ENCODE measurements at regions not wholly inside any gene's neighbourhood (a gene's known extent, or its start where the extent isn't known, plus 50 kb on each side); places are given as distances from the start of the nearest gene placed in this dataset.

- H3K36me3 ChIP-seq (replicated peaks), result no peaks in the 10 kb centered on the region
- in situ Hi-C loops (cut with HindIII; ENCODE audit: low pct_ligation_motif_present, low sequenced_read_pairs), result no loop called here
- DNase-seq, result peak; percentile 94
- no peak overlapping the region for H3K4me3 ChIP-seq (ENCODE audit: low read depth, low read length)
- no peaks in the 10 kb centered on the region for H3K27me3 ChIP-seq (replicated peaks)
- H3K27ac ChIP-seq, result peak overlapping the region; percentile 86
- TF ChIP-seq CTCF (IDR thresholded peaks at IDR 0.05; ENCODE audit: low read depth, low read length, missing control alignments), result no peak
Measured at GRCh38 chr2:128563348-128563687, 244.7 kb upstream of the HS6ST1 start.

GRCh38 chr2:128564131-128564530 lies 245.5 kb upstream of the HS6ST1 start:
- no peak overlapping the region for H3K4me3 ChIP-seq (ENCODE audit: low read depth, low read length)
- DNase-seq, result no peak
- H3K36me3 ChIP-seq (replicated peaks), result no peaks in the 10 kb centered on the region
- TF ChIP-seq CTCF (IDR thresholded peaks at IDR 0.05; ENCODE audit: low read depth, low read length, missing control alignments), result no peak
- H3K27me3 ChIP-seq (replicated peaks), result no peaks in the 10 kb centered on the region
- in situ Hi-C loops (cut with HindIII; ENCODE audit: low pct_ligation_motif_present, low sequenced_read_pairs), result no loop called here
- H3K27ac ChIP-seq, result no peak overlapping the region

- TF ChIP-seq CTCF (IDR thresholded peaks at IDR 0.05; ENCODE audit: low read depth, low read length, missing control alignments), result no peak
- in situ Hi-C loops (cut with HindIII; ENCODE audit: low pct_ligation_motif_present, low sequenced_read_pairs), result no loop called here
- no peak overlapping the region for H3K4me3 ChIP-seq (ENCODE audit: low read depth, low read length)
- no peak for DNase-seq
- H3K36me3 ChIP-seq (replicated peaks), result no peaks in the 10 kb centered on the region
- no peaks in the 10 kb centered on the region for H3K27me3 ChIP-seq (replicated peaks)
- no peak overlapping the region for H3K27ac ChIP-seq
Measured at GRCh38 chr2:128564551-128564950, 245.9 kb upstream of the HS6ST1 start.

- no peak for TF ChIP-seq CTCF (IDR thresholded peaks at IDR 0.05; ENCODE audit: low read depth, low read length, missing control alignments)
- no peak overlapping the region for H3K4me3 ChIP-seq (ENCODE audit: low read depth, low read length)
- H3K27me3 ChIP-seq (replicated peaks), result no peaks in the 10 kb centered on the region
- no peaks in the 10 kb centered on the region for H3K36me3 ChIP-seq (replicated peaks)
- in situ Hi-C loops (cut with HindIII; ENCODE audit: low pct_ligation_motif_present, low sequenced_read_pairs), result no loop called here
- no peak for DNase-seq
- no peak overlapping the region for H3K27ac ChIP-seq
Measured at GRCh38 chr2:128565441-128565840, 246.8 kb upstream of the HS6ST1 start.

GRCh38 chr2:128566671-128567070 lies 248.0 kb upstream of the HS6ST1 start:
- no peak for TF ChIP-seq CTCF (IDR thresholded peaks at IDR 0.05; ENCODE audit: low read depth, low read length, missing control alignments)
- H3K27ac ChIP-seq, result no peak overlapping the region
- DNase-seq, result no peak
- H3K36me3 ChIP-seq (replicated peaks), result no peaks in the 10 kb centered on the region
- in situ Hi-C loops (cut with HindIII; ENCODE audit: low pct_ligation_motif_present, low sequenced_read_pairs), result no loop called here
- H3K4me3 ChIP-seq (ENCODE audit: low read depth, low read length), result no peak overlapping the region
- H3K27me3 ChIP-seq (replicated peaks), result no peaks in the 10 kb centered on the region

GRCh38 chr2:128568106-128568505 lies 249.4 kb upstream of the HS6ST1 start:
- TF ChIP-seq CTCF (IDR thresholded peaks at IDR 0.05; ENCODE audit: low read depth, low read length, missing control alignments), result no peak
- H3K36me3 ChIP-seq (replicated peaks), result no peaks in the 10 kb centered on the region
- no peak for DNase-seq
- H3K4me3 ChIP-seq (ENCODE audit: low read depth, low read length), result no peak overlapping the region
- H3K27ac ChIP-seq, result no peak overlapping the region
- in situ Hi-C loops (cut with HindIII; ENCODE audit: low pct_ligation_motif_present, low sequenced_read_pairs), result no loop called here
- no peaks in the 10 kb centered on the region for H3K27me3 ChIP-seq (replicated peaks)

Data from brain microvascular endothelial cell (primary cell).